Activated CD4-positive, alpha-beta T cell treated with anti-CD3 and anti-CD28 coated beads, Interleukin-2, amount 50 U/mL, for 4 hours (primary cell): ENCODE measurements at regions not wholly inside any gene's neighbourhood (a gene's known extent, or its start where the extent isn't known, plus 50 kb on each side); places are given as distances from the start of the nearest gene placed in this dataset.

ENCODE experiments used
- DNase-seq, 2 experiments: peaks; one replicate each; pipeline ENCODE4 v3.0.0-alpha.2; 2020

GRCh38 chr2:129768485-129769184 is 210.8 kb upstream of the RAB6C start:
- no peak for DNase-seq

- no peak for DNase-seq
These were observed 210.1 kb upstream of the RAB6C start for GRCh38 chr2:129769185-129769991.

GRCh38 chr2:129771418-129772189 is 207.9 kb upstream of the RAB6C start:
- DNase-seq: no peak

- DNase-seq: no peak
These were observed 207.3 kb upstream of the RAB6C start for GRCh38 chr2:129772190-129772579.

GRCh38 chr2:129775952-129776653 is 203.4 kb upstream of the RAB6C start:
- DNase-seq: no peak

GRCh38 chr2:129777146-129777545 is 202.3 kb upstream of the RAB6C start:
- no peak for DNase-seq

- DNase-seq: no peak
These were observed 201.5 kb upstream of the RAB6C start for GRCh38 chr2:129777762-129778583.

GRCh38 chr2:129778584-129778877 is 200.9 kb upstream of the RAB6C start:
- no peak for DNase-seq

GRCh38 chr2:129779783-129780182 is 199.7 kb upstream of the RAB6C start:
- no peak for DNase-seq

- no peak for DNase-seq
These were observed 198.9 kb upstream of the RAB6C start for GRCh38 chr2:129780316-129781270.

- DNase-seq: no peak
These were observed 197.5 kb upstream of the RAB6C start for GRCh38 chr2:129781749-129782632.

- no peak for DNase-seq
These were observed 196.9 kb upstream of the RAB6C start for GRCh38 chr2:129782633-129782990.

GRCh38 chr2:129784486-129784885 is 195.0 kb upstream of the RAB6C start:
- no peak for DNase-seq

- no peak for DNase-seq
These were observed 187.8 kb upstream of the RAB6C start for GRCh38 chr2:129791712-129792111.

GRCh38 chr2:129793431-129793902 is 186.0 kb upstream of the RAB6C start:
- DNase-seq: no peak

GRCh38 chr2:129794116-129794515 is 185.3 kb upstream of the RAB6C start:
- DNase-seq: no peak

- DNase-seq: no peak
These were observed 184.9 kb upstream of the RAB6C start for GRCh38 chr2:129794540-129794939.

- DNase-seq: no peak
These were observed 183.2 kb upstream of the RAB6C start for GRCh38 chr2:129796225-129796624.

GRCh38 chr2:129796801-129797488 is 182.5 kb upstream of the RAB6C start:
- DNase-seq: no peak
